Activated CD8-positive, alpha-beta memory T cell treated with anti-CD3 and anti-CD28 coated beads, Interleukin-2, amount 50 U/mL, for 1 hour (primary cell): ENCODE measurements at regions not wholly inside any gene's neighbourhood (a gene's known extent, or its start where the extent isn't known, plus 50 kb on each side); places are given as distances from the start of the nearest gene placed in this dataset.
"Not testable (repeated sequence)": the region's sequence is repeated elsewhere in the genome, so short reads cannot be mapped to it uniquely, and the experiment has no call there.

Experiments
- DNase-seq: peaks from one replicate; pipeline ENCODE4 v3.0.0-alpha.2; 2020; ENCODE audit errors: extremely low read depth

GRCh38 chr6:102911571-102911970 is 1518.1 kb downstream of the GRIK2 start:
- DNase-seq = no peak

DNA sequence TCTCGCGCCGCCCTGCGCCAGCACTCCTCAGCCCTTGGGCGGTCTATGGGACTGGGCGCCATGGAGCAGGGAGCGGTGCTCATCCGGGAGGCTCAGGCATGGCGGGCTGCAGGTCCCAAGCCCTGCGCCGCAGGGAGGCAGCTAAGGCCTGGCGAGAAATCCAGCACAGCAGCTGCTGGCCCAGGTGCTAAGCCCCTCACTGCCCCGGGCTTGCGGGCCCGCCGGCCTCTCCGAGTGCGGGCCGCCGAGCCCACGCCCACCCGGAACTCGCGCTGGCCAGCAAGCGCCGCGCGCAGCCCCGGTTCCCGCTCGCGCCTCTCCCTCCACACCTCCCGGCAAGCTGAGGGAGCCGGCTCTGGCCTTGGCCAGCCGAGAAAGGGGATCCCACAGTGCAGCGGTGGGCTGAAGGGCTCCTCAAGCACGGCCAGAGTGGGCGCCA is 1517.2 kb downstream of the GRIK2 start:
- not testable (repeated sequence) for DNase-seq

DNA sequence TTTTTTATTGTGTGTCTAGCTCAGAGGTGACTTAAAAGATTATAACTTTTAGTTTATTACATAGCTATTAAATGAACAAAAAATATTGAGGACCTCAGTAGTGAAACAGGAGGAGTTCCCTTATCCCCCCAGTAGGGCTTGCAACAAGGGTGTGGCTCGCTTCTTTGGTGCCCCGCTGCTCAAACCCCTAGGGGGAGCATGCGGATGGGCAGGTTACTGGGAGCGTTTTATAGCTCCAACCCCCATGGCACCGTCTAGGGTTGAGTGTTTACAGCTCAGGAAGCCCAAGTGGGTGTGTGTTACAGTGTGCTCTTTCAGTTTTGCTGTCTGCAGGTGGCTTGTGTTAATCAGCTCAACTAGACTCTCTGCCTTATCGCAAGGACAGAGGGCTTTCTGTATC is 1513.7 kb downstream of the GRIK2 start:
- no peak for DNase-seq

- no peak for DNase-seq
Observed at GRCh38 chr6:102902471-102902870, 1509.0 kb downstream of the GRIK2 start.

DNA sequence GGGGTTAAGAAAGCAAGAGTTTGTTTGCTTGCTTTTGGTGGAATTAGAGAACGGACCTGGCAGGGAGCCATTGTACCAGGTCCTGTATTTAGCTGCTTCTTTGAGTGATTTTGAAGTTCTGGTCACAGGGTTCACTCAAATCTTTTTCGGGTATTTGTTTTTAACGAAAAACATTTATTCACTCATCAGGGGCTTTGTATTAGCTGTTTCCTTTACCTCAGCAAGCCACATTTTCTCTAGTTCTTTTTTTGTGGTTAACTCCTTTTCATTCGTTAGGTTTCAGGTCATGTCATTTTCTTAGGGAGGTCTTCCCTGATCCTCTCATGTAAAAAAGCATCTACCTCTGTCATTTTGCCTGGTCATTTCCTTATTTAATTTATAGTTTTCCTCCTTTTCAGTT is 1502.2 kb downstream of the GRIK2 start:
- DNase-seq = no peak

- DNase-seq = no peak
Observed at GRCh38 chr6:102885165-102885564, 1491.7 kb downstream of the GRIK2 start.

- DNase-seq = no peak
Observed at GRCh38 chr6:102853249-102853955, 1459.9 kb downstream of the GRIK2 start.

GRCh38 chr6:102848796-102849195 is 1455.3 kb downstream of the GRIK2 start:
- no peak for DNase-seq

DNA sequence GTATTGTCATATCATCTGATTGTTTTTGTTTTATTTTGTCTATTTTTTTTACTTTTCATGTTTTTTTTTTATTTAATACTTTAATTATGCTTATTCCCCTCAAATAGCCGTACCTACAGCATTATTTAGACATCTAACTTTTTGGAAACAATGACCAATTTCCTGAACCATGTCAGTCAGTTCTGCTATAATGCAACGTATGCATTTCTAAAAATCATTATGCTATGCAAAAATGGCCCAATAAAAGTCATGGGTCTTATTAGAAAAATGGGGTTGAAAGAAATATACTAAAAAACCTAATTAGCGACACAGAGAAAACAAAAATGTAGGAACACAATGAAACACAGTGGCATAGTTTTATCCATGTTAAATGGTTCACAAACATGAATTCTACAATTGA is 1454.7 kb downstream of the GRIK2 start:
- DNase-seq = no peak

DNA sequence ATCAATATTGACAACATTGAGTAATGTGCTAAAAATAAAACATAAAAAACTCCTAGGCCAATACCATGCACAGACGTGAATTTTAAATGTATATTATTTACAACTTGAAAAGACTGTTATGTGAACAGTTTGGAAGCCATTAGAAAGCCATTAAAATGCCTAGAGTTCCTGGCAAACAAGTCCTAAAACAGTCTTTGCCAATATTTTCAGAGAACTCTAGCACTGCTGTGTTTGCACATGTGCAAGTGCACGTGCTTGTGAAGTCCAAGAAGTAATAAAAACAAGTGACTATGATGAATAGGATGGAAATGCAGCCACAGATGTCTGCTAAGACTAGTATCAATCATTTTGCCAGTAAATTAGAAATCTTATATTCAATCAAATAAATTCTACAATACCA is 1447.6 kb downstream of the GRIK2 start:
- no peak for DNase-seq

DNA sequence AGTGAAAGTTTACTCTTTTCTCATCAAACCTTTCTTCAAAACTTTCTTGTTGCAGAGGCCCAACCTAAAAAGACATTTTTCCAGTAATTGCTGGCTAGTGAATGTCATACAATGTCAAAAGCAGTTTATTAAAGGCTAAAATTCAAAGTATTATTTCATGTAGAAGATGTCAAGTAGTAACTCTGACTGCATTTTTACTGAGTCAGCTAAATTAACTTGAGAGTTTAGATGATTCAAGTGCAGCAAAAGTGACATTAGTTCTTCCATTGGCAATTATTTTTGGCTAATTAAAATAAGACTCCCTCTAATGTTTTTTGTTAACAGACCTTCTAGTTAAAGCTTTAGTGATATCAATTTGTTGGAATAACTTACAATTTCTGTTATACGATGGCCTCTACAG is 1438.5 kb downstream of the GRIK2 start:
- no peak for DNase-seq

DNA sequence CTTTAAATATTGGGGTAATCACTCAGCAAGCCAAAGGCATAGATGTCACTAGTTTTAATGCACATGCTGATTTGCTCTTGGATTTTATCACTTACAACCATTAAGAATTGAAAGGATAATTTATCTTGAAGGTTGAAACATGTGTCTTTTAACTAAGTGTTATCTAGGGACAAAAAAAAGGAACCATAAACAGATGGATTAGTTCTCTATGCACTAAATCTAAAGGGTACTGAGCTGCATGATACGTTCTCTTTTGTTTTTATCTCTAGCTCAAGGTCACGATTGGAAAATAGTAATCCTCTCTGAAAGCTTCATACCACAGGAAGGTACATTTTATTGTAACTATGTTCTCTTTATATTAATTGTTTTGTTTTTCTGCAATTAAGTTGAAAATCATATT is 1426.6 kb downstream of the GRIK2 start:
- DNase-seq = no peak

- DNase-seq = no peak
Observed at GRCh38 chr6:102815207-102815606, 1421.7 kb downstream of the GRIK2 start.

DNA sequence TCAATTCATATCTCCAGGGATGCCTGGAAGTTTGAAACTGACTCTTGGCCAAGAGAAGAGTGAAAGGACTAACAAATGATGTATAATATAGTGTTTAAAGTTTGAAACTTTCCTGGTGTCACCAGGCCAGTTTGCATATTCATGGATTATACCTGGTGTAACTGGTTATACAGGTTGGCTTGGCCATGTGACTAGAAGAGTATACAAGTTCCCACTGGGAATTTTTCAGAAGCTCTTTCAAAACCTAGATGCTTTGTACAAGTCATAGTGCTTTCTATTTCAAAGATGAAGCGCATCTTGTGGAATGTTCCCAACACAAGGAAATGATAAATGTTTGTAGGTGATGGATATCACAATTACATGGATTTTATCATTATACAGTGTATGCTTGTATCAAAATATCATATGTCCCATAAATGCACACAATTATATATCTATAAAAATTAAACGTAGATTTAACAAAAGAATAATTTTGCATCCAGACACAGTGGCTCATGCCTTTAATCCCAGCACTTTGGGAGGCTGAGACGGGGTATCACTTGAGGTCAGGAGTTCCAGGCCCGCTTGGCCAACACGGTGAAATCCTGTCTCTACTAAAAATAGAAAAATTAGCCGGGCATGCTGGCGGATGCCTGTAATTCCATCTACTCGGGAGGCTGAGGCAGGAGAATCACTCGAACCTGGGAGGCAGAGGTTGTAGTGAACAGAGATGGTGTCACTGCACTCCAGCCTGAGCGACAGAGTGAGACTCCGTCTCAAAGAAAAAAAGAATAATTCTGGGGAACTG is 1420.2 kb downstream of the GRIK2 start:
- DNase-seq = no peak

DNA sequence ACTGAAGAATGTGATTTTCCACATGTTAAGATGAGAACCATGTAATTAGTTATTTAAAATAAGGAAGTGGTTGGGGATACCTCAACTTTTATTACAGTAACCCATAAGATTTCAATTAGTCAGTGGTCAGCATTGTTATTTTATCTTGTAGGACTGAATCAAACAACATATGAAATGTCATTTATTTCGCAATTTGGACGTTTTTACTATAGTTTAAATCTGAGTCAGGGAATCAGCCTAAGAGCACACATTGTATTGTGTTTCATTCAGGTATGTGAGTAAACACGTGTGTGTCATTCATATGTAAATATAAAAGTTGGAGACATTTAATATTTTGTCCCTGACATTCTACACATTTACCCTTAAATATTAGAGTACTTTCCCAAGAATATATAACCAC is 1418.7 kb downstream of the GRIK2 start:
- no peak for DNase-seq

DNA sequence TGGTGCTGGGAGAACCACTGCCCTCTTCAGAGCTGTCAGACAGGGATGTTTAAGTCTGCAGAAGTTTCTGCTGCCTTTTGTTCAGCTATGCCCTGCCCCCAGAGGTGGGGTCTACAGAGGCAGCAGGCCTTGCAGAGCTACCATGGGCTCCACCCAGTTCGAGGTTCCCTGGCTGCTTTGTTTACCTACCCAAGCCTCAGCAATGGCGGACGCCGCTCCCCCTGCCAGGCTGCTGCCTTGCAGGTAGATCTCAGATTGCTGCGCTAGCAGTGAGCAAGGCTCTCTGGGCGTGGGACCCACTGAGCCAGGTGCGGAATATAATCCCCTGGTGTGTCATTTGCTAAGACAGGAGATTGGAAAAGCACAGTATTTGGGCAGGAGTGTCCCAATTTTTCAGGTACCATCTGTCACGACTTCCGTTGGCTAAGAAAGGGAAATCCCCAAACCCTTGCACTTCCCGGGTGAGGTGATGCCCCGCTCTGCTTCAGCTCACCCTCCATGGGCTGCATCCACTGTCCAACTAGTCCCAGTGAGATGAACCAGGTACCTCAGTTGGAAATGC is 1415.5 kb downstream of the GRIK2 start:
- DNase-seq = not testable (repeated sequence)

DNA sequence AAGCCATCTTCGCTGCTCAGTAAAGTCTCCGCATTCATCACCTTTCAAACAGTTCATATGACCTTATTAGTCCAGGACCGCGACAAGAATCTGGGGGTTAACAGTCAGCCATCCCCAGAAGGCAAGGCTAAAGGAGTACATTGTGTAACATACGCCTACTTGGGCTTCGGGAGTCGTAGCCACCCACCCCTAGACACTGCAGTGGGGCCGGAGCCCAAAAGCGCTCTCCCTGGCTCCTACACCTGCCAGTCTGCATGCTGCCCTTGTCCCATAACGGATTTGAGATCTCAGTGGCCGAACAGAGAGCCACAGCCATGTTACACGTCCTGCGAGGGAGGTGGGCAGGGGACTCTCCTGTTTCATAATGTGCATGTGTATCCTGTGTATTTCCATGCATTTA is 1405.5 kb downstream of the GRIK2 start:
- no peak for DNase-seq

DNA sequence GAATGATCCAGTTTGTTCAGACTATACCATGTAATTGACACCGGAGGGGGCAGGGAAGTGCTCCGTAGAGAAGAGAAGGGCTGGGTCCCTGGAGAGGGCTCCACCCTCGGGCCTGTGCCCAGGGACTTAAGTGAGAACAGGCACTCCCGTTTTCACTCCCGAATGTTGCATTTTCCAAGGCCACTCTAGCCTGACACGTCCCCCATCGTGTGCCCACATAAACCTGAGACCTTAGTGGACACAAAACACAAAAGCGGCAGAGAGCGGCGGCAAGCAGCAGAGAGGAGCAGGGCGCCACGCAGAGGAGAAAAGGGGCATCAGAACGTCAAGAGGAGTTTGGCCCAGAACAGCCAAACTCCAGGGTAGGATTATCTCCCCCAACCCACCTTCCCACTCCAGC is 1405.1 kb downstream of the GRIK2 start:
- no peak for DNase-seq

GRCh38 chr6:102793752-102794151 is 1400.2 kb downstream of the GRIK2 start:
- DNase-seq = no peak

DNA sequence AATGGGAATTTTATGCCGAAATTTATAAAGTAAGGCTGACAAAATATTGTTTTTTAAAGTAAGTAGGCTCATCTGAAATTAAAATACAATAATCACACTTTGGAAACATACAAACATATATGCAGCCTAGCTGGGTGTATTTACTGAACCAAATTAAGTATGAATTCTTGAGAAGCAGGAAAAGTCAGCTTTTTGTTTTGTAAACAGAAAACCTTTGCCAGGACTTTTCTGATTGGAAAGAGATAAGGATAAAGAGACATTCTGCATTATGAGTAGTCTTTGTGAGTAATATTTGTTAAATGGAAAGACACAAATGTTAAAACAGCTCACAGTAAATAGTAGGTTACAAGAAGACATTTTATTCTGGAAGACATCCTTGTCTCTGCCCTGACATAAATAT is 1380.8 kb downstream of the GRIK2 start:
- no peak for DNase-seq

DNA sequence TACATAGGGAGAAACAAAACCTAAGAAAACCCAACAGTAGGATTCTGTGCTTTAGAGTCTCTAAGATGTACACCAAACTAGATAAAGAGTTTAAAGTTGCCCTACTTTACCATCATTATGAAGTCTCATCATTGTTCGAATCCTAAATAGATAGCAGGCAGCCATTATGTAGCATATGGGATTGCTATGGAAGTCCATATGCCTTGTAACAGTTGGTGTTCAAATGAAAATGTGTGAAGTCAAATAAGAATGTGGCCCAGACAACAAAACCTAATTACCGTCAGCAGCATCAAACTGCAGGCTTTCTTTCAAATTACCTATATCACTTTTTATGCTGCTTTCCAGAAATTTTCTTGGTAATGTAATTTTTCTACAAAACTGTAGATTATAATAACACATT is 1380.1 kb downstream of the GRIK2 start:
- no peak for DNase-seq

DNA sequence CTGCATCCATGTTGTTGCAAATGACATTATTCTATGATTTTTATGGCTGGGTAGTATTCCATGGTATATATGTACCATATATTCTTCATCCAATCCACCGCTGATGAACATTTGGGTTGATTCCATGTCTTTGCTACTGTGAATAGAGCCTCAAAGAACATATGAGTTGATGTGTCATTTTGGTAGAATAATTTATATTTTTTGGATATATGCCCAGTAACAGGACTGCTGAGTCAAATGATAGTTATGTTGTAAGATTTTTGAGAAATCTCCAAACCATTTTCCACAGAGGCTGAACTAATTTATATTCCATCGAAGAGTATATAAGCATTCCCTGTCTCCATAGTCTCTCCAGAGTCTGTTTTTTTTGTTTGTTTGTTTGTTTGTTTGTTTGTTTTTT is 1373.5 kb downstream of the GRIK2 start:
- DNase-seq = no peak

DNA sequence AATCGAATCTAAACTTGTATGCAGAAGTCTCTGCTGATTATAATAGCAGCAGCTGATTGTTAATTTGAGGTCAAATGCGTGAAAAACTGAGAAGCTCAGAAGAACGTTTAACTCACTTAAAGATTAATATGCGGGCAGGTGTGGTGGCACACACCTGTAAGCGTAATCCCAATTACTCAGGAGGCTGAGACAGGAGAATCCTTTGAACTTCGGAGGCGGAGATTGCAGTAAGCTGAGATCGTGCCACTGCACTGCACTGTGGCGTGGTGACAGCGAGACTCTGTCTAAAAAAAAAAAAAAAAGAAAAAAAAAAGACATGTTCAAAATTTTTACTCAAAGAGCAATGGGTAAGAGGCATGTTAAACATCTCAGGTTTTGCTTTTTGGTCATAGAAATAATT is 1370.8 kb downstream of the GRIK2 start:
- no peak for DNase-seq
